Fibroblast of skin of abdomen (primary cell): ENCODE measurements at regions not wholly inside any gene's neighbourhood (a gene's known extent, or its start where the extent isn't known, plus 50 kb on each side); places are given as distances from the start of the nearest gene placed in this dataset.
"Not testable (repeated sequence)": the region's sequence is repeated elsewhere in the genome, so short reads cannot be mapped to it uniquely, and the experiment has no call there.

ENCODE experiments used
- DNase-seq: peaks from one replicate; pipeline ENCODE4 v3.0.0-alpha.2; 2013

GRCh38 chr4:1524761-1525160 is 118.5 kb upstream of the NKX1-1 start:
- no peak for DNase-seq

- DNase-seq, result no peak
These were observed 117.8 kb upstream of the NKX1-1 start for GRCh38 chr4:1523907-1524636.

- no peak for DNase-seq
These were observed 117.3 kb upstream of the NKX1-1 start for GRCh38 chr4:1523506-1523905.

DNA sequence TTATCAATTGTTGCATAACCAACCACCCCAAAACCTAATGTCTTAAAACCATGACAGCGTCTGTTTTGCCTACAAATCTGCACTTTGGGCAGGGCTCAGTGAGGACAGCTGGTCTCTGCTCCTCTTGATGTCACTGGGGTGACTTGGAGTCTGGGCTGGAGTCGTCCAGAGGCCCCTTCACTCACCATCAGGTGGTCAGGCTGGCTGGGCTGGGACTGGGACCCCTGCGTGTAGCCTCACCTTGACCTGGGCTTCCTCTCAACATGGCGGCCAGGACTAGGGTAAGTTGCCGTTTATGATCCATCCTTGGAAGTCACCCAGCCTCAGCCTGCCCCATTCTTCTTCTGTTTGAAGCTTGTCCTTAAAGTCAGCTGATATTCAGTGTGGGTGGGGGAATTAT is 116.8 kb upstream of the NKX1-1 start:
- no peak for DNase-seq

- DNase-seq, result no peak
These were observed 116.4 kb upstream of the NKX1-1 start for GRCh38 chr4:1522606-1523005.

DNA sequence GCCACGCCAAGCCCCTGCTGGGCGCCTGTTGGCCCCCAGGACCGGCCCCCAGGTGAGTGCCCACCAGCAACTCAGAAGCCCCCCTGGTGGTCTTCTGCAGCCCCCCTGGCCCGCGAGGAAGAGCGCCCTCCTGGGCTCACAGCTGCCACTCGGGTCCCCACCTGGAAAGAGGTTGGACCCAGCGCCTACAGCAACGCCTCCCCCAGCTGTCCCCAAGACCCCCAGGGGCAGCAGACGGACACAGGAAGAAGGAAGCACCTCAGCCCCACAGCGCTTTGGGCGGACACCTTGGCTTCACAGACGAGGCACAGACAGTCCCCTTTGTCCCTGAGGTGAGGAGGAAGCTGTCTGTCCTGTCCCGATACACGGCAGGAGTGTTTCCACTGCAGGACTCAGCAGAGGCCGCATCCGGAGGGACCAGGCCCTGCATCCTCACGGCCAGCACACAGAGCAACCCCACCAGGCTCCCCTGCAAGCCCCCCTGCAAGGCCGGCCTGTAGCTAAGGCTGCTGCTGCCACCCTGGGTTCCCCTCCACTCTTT is 115.6 kb upstream of the NKX1-1 start:
- no peak for DNase-seq

GRCh38 chr4:1520795-1521576 is 114.7 kb upstream of the NKX1-1 start:
- DNase-seq, result not testable (repeated sequence)

- DNase-seq, result no peak
These were observed 113.8 kb upstream of the NKX1-1 start for GRCh38 chr4:1519787-1520661.

- DNase-seq, result no peak
These were observed 112.9 kb upstream of the NKX1-1 start for GRCh38 chr4:1518997-1519700.

GRCh38 chr4:1517592-1518411 is 111.6 kb upstream of the NKX1-1 start:
- DNase-seq, result no peak

DNA sequence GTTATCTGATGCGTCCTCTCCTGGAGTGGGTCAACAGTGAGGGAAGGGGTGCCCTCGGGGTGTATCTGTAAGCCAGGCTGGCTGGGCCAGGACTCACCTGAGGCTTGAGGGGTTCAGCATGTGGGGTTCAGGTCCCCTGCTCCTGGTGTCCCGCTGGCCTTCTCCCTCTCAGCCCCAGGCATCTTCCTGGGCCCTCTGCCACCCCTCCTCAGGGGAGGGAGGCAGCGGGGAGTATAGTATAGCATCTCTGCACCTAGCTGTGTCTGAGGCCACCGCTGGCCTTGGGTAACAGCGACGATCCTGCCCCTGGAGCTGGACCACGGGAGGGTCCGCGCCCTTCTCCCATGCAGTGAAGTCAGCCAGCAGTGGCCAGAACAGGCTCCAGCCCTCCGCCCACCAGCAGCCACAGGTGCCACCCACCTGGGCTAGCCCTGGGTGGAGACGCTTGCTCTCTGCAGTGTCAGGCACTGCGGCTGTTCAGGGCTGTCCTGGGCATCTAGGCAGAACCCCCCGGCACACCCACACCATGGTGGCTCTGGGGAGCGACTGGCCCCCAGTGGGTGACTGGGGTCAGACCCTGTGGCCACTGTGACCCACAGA is 110.7 kb upstream of the NKX1-1 start:
- no peak for DNase-seq

- no peak for DNase-seq
These were observed 110.0 kb upstream of the NKX1-1 start for GRCh38 chr4:1516261-1516660.

GRCh38 chr4:1515763-1516162 is 109.5 kb upstream of the NKX1-1 start:
- no peak for DNase-seq

DNA sequence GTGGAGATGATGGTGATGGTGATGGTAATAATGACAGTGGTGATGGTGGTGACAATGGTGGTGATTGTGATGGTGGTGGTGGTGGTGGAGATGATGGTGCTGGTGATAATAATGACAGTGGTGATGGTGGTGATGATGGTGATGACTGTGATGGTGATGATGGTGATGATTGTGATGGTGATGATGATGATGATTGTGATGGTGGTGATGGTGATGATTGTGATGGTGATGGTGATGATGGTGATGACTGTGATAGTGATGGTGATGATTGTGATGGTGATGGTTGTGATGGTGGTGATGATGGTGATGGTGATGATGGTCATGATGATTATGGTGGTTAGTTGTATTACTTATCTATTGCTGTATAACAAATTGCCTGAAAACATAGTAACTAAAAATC is 108.9 kb upstream of the NKX1-1 start:
- DNase-seq, result no peak

DNA sequence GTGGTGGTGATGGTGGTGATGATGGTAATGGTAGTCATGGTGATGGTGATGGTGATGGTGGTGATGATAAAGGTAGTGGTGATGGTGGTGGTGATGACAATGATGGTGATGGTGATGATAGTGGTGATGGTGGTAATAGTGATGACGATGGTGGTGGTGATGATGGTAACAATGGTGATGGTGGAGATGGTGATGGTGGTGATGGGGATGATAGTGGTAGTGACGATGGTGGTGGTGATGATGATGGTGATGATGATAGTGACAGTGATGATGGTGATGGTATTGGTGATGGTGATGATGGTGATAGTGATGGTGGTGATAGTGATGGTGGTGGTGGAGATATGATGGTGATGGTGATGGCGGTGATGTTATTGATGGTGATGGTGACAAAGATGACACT is 108.4 kb upstream of the NKX1-1 start:
- DNase-seq, result no peak

DNA sequence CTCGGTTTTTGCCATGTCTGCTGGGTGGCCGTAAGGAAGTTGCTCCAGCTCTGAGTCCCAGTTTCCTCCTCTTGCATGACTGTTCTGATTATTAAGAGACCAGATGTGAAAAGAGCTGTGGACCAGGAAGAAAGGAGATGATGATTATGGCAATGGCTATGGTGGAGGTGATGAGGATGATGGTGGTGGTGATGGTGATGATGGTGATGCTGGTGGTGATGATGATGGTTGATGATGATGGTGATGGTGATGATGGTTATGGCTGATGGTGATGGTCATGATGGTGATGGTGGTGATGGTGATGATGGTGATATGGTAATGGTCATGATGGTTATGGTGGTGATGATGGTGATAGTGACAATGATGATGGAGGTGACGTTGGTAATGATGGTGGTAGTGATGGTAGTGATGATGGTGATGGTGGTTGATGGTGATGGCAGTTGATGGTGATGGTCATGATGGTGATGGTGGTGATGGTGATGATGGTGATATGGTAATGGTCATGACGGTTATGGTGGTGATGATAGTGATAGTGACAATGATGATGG is 107.8 kb upstream of the NKX1-1 start:
- DNase-seq, result no peak

GRCh38 chr4:1512738-1513660 is 106.8 kb upstream of the NKX1-1 start:
- DNase-seq, result no peak

- no peak for DNase-seq
These were observed 106.0 kb upstream of the NKX1-1 start for GRCh38 chr4:1512051-1512737.
